GM19467 (cell line): ENCODE measurements at regions not wholly inside any gene's neighbourhood (a gene's known extent, or its start where the extent isn't known, plus 50 kb on each side); places are given as distances from the start of the nearest gene placed in this dataset.

ENCODE experiments used
- ATAC-seq: cut with Tn5 transposase; IDR thresholded peaks from one replicate; pipeline ENCODE4 v1.9.1; 2021; ENCODE audit warnings: mild to moderate bottlenecking, moderate library complexity; ENCODE audit not compliant: unreplicated experiment

GRCh38 chr9:129507805-129508204 is 113.1 kb downstream of the C9orf50 start:
- no peak for ATAC-seq

- ATAC-seq: no peak
Observed at GRCh38 chr9:129506892-129507291, 114.0 kb downstream of the C9orf50 start.

GRCh38 chr9:129506041-129506440 is 114.9 kb downstream of the C9orf50 start:
- no peak for ATAC-seq

GRCh38 chr9:129505270-129505902 is 115.5 kb downstream of the C9orf50 start:
- no peak for ATAC-seq

GRCh38 chr9:129504404-129504803 is 116.5 kb downstream of the C9orf50 start:
- ATAC-seq: no peak

- no peak for ATAC-seq
Observed at GRCh38 chr9:129501771-129502319, 119.1 kb downstream of the C9orf50 start.

GRCh38 chr9:129500863-129501770 is 119.8 kb downstream of the C9orf50 start:
- no peak for ATAC-seq

GRCh38 chr9:129500161-129500862 is 120.6 kb downstream of the C9orf50 start:
- no peak for ATAC-seq

GRCh38 chr9:129498451-129499384 is 122.2 kb downstream of the C9orf50 start:
- ATAC-seq: no peak

- ATAC-seq: no peak
Observed at GRCh38 chr9:129497813-129498450, 123.0 kb downstream of the C9orf50 start.

- ATAC-seq: no peak
Observed at GRCh38 chr9:129497005-129497812, 123.7 kb downstream of the C9orf50 start.

GRCh38 chr9:129496473-129497004 is 124.4 kb downstream of the C9orf50 start:
- no peak for ATAC-seq

- no peak for ATAC-seq
Observed at GRCh38 chr9:129495620-129496472, 125.1 kb downstream of the C9orf50 start.

- no peak for ATAC-seq
Observed at GRCh38 chr9:129494113-129494789, 126.7 kb downstream of the C9orf50 start.

GRCh38 chr9:129493706-129494047 is 127.2 kb downstream of the C9orf50 start:
- ATAC-seq: no peak

GRCh38 chr9:129493002-129493705 is 127.7 kb downstream of the C9orf50 start:
- ATAC-seq: no peak

- no peak for ATAC-seq
Observed at GRCh38 chr9:129491487-129491855, 129.4 kb downstream of the C9orf50 start.
